DMS53 treated with DMSO at 0.1 percent for 48 hours (cell line): ENCODE measurements at regions not wholly inside any gene's neighbourhood (a gene's known extent, or its start where the extent isn't known, plus 50 kb on each side); places are given as distances from the start of the nearest gene placed in this dataset.

Source experiments
- DNase-seq: peaks from one replicate; lab custom pipeline; 2025; ENCODE audit not compliant: unreplicated experiment; lab: John Stamatoyannopoulos, UW

DNA sequence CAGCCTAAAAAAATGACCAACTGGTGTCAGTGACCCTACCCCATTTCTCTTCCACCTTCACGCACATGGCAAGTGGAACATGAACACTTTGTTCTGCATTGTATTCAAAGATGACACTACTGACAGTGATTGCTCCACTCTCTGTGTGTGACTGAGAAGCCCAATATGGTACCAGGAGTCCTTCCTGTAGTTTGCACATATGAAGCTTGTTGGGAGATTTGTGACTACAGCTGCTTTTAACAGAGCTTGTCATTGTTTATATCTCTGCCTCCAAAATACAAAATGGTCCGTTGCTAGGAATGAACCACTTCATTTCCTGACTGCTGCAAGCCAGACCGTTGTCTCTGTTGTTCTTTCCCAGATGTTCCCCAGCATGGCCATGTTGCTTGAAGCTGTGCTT is 140.3 kb upstream of the TCF21 start:
- DNase-seq: no peak

DNA sequence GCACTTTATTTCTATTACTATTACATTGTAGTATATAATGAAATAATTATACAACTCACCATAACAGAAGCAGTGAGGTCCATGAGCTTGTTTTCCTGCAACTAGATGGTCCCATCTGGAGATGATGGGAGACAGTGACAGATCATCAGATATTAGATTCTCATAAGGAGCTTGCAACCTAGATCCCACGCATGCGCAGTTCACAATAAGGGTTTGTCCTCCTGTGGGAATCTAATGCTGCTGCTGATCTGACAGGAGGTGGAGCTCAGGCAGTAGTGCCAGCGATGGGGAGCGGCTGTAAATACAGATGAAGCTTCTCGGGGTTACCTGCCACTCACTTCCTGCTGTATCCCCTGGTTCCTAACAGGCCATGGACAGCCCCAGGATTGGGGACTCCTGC is 139.5 kb upstream of the TCF21 start:
- no peak for DNase-seq

DNA sequence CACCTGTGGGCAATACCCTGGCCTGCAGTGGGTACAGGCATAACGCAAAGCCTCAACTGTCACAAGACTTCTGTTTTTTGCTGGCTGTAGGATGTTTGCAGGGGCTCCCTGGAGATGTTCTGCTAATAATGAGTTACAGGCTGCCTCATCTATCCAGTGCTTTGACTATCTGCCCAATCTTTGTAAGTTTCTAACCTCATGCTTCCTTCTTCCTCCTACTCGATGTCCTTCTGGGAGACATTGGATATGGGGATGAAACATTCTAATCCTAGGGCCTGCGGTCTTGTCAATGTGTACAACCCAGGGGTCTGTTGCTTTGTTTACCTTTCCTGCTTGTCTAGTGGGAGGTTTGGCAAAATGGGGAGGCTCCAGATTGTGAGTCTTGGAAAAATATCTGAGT is 136.8 kb upstream of the TCF21 start:
- DNase-seq: no peak

DNA sequence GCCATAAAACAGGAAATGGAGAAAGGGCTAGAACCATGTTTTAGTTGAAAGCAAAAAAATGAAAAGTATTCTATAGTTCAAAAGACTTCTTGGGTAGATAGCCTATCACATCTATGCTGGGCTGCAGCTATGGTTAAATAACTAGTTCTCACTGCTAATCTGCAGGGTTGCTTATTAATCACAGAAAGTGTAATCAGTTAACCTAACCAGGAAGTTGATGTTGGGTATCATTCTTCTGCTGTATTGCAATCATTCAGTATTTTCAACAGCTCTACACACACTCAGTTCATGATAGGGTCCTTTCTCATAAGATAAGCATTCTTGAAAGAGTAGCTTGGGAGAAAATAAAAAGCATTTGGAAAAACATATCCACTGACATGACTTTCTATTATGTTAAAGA is 135.2 kb upstream of the TCF21 start:
- DNase-seq: no peak

DNA sequence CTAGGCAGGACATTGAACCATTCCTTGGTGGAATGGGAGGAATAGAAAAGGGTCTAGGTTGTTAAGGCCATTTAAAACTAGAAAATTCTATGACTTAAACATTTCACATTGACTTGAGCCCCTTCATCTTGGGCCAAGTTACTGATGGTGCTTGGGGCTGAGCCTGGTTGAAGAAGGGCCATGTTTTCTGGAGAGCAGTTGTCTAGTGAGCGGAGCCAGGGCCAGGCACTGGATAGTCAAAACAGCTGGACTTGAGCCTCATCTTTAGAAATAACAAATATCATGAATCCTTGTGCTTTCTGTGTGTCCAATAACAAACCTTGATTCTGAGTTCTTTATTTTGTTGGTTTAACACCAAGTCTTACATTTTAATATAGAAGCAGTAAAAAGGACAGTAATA is 134.6 kb upstream of the TCF21 start:
- DNase-seq: no peak

DNA sequence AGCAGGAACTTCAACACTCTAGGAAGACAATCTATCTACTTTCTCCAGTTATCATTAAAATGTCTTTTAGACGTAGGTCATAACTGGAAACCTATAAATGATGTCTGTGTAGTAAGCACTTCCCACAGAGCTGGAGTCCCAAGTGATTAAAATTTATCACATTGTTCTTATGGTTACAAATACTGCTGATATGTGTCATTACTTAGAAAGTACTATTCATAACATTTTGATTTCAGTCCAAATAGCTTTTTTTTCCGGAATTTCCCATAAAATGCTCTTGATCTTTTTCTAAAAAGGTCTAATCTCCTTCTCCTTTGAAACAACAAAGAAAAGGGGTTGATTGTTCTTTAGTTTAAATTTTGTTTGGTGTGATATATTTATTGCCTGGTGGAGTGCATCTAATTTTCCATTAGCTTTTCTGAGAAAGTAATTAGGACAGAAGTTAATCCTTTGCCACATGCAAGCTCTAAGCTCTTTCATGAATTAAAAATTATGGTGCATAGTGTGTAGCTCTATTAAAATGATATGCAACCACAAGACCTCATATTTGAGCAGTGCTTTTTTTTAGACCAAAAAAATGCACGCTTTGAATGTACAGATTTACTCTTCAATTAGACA is 132.7 kb upstream of the TCF21 start:
- no peak for DNase-seq

DNA sequence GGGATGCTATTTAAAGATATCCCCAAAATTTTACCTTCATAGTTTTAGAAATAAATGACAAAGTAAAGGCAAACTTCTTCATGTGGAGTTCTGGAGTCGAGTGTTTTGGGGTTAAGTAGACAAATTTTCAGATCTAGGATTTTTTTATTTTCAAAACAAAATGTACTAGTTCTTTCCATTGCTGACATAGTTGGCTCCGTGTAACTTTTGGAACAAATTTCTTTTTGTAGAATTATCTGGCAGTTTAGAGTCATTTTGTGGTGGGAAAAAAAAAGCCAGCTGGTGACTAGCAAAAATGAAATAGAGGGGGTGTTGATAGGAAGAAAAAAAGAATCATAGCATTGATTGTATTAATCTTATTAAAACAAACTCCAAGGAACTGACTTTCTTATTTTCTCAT is 131.6 kb upstream of the TCF21 start:
- DNase-seq: no peak

DNA sequence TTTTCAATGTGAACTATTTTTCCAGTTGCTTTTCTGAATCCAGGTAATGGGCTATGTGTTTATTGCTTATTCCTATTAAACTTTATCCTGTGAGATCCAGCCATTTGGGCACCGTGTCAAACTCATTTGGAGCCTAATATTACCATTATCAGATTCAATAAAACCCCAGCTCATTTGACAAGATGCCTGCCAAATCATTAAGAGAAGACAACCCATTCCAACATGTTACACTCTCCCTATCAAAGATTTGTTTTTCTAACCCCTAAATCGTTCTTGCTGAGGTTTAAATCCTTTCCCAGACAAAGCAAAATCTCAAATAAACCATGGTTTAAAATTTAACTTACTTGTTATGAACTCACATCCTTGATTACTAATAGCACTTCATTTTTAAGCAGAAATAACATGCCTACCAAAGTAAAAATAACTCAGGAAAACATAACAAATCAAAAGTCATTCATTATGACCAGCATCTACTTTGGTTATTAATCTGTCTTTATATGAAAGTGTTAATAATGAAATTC is 130.0 kb upstream of the TCF21 start:
- no peak for DNase-seq

DNA sequence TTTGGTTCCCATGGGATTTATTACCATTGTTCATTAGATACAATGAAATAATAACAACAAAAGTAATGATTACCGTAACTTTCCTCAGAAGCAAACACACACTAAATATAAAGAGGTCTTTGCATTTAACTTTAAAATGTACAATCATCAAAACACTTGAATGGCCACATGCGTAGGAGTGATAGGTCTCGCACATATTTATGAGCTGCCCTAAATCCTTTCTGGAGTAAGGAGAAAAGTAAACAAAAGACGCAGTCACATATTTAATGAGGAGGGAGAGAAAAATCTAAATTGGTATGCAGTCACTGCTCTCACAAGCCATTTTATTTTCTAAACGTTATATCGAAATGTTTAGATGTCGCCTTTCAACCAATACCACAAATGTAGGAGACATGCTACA is 129.4 kb upstream of the TCF21 start:
- DNase-seq: no peak

DNA sequence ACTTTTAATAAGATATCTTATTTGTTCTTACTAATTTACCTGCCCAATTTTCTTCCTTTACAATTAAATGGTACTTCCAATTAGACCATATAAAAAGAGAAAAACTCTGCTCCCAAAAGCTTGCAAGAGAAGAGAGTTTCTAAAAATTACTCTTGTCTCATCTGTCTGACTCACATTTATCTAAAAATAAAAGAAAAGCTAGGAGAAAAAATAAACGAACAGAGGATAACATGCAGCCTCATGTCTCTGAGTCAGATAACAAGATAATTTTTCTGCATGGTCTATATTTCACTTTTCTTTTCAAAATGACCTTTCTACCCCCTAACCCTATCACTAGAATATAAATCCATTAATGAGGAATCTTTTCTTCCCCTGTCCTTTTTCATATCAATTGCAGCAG is 127.2 kb upstream of the TCF21 start:
- DNase-seq: no peak

DNA sequence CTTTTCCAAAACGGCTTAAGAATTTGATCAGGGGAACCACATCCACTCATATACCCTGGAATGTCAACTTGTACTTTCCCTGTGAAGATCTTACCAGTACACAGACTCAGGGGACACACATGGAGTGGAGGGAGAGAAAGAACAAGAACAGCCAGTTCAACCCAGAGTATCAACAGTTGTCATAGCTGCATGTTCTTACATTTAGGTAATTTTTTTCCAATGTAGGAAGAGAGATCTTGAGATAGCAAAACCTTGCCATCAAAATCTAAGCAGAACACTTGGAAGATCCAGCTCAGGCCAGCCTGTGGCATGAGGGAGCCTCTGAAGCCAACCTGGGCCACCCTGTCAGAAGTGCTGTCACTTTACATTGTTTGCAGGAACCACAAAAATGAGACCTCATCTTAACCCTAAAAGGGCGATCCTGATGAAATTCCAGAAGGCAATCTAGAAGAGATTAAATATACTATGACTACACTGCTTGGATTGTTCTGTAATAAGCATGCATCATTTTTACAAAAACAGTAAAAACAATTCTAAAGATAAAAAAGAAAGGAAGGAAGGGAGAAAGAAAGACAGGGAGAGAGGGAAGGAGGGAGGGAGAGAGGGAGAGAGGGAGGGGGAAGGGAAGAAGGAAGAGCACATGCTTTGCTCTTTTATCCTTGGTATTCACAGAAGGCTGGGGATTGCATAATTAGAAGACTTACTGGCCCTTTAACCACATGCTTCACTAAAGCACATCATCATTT is 124.7 kb upstream of the TCF21 start:
- no peak for DNase-seq

DNA sequence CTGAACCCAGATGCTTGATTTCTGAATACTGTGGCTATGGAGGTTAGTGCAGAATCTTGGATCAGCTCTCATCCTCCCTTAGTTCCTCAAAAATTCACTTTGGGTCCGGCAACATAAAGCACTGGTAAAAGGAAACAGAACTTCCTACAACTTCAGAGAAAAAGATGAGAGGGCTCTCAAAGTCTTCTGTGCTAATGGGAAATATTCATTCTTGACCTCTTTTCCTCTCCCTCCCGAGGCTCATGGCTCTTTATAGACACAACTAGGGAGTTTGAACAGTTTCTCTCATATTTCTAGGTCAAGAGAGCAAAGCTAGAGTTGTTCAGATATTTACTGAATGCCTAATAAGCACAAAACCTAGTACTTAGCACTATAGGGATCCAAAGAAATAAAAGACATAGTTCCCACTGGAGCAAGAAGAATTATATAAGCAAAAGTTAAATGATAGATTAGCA is 124.1 kb upstream of the TCF21 start:
- no peak for DNase-seq

DNA sequence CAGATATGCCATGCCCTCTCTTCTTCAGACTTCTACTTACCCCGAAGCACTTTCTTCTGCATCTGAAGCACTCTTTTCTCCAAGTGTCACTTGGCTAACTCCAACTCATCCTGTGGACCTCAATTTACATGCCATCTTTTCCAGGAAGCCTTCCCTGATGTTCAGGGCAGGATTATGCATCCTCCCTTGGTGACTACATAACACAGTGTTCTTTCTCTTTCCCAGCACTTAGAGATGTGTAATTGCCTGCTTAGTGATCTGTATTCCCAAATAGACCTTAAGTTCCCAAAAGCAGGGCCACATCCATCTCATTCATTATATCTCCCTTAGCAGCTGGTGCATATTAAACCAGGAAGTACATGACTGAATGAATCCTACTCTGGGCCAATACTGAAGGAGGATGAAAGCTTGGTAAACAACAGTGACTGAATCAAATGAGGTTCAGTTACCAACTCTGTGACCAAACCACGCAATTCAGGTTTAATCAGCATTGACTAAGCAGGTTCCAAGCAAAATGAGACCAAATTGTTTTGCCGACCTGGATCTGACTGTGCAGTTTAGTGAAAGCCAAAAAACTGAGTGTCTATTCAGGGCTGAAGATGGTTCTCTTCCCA is 121.4 kb upstream of the TCF21 start:
- DNase-seq: peak; percentile 12

DNA sequence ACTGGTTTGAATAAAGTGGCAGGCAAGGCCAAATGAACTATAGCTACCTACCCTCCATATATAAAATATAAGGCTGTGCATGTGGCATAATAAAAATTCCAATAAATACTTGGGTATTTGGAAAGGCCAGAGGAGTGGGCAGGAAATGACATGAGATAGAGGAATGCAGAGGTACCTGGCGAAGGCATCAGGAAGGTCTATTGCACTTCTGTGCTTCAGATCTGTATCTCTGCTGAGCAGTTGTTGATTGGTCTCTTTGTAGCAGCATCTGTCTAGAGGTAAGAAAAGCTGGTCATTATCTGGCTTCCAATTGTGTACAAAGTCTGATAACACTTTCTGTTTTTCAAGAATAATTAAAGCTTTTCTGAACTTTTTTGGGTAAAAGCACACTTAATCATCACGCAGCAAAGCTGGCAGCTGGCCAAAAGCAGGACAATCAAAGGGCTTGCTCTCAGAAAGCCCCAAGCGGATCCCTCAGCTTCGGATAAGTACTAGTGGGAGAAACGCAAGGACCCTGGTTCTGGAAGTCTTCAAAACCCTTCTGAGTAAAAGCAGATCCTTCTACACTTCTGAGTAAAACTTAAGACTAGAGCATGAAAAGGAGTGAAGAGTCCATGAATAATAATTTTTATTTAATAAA is 120.1 kb upstream of the TCF21 start:
- no peak for DNase-seq

DNA sequence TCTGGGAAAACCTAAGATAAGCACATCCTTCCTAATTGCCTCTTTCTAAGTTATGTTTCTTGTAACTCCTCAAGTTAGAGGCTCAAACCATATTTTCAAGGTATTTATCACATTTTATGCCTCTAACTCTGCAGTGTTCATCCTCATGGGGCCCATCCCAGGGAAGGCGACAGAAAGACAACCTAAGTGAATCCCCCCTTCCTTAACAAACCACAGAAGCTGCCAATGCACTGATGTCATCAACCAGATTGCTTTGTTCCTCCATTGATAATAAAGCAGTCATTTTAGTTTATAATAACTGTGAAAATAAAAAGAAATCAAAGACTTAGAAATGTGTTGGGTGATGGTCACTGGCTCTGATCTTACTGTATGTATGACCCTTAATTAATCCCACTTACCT is 119.5 kb upstream of the TCF21 start:
- DNase-seq: no peak

DNA sequence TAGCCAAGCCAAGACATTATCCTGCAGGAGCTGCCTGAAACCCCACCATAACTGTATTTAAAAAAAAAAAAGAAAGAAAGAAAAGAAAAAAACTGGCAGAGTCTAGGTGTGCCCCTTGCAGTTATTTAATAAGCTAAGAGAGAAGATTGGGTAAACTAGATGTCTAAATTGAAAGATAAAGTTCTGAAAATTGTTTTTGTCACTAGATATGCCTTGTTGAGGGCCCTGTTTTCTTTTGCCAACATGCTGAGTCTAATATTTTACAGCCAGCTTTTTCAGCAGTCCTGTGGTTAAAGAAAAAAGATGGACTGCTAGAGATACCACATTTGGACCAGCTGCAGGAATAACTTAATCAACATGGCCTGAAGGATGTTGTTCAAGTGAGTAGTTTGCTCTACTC is 116.3 kb upstream of the TCF21 start:
- DNase-seq: no peak

DNA sequence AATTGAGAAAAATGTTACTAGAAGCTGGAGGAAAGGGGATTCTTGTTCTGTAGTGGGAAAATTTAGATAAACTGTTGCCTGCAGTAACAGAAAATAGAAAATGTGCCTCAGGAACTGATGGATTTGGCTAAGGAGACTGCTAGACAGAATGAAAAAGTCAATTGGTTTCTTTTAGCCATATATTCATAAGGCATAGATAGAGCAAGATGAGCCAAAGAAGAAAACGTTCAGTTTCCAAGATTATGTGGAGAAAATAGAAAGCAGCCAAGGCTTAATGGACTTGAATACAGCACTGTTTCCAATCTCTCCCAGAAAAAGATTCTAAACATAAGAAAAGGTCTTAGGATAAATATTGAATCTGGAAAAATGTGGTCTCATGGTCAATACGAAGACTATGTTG is 115.1 kb upstream of the TCF21 start:
- no peak for DNase-seq

DNA sequence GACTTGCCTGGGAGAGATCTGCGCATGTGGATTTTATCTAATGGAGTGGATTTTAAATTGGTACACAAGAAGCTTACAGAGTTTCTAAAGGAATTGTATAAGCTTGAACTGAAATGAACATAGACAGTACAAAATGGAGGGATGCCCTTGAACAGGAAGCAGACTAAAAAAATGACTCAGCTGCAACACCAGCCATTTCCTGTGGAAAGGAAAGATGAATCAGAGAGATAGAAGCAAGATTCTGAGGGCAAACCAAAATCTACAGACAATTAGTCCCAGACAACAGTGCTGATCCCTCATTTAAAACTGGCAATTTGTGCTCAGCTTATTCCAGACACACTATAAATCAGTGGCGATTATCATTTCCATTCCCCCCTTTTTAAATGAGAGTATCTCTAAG is 114.6 kb upstream of the TCF21 start:
- DNase-seq: peak; percentile 28

DNA sequence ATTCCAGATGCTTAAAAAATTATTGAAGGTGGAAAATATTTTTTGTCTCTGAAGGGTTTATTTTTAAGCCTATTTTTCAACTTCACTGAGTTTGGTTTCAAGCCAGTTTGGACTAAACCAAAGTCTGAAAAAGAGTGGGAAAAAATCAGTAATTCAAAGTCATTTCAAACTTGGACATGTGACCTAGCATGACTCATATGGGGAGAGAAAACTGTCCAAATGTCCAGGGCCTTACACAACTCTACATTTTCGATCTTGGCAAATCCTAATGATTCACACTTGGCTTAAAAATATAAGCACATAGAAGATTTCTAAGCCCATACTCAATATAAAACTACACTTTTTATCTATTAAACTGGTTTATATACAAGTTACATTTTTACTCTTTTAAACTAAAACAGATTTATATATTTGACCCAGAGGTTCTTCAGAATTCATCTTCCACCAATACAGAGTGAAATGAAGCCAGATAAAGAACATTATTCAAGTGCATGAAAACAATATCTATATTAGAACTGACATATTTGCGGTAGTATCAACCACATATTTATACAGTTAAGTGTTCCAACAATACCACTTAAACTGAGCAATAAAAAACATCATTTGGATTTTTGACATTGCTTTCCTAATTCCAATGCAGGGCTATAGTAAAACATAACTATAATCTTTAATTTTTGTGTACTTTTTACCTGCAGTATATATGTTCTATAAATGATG is 110.3 kb upstream of the TCF21 start:
- DNase-seq: no peak

DNA sequence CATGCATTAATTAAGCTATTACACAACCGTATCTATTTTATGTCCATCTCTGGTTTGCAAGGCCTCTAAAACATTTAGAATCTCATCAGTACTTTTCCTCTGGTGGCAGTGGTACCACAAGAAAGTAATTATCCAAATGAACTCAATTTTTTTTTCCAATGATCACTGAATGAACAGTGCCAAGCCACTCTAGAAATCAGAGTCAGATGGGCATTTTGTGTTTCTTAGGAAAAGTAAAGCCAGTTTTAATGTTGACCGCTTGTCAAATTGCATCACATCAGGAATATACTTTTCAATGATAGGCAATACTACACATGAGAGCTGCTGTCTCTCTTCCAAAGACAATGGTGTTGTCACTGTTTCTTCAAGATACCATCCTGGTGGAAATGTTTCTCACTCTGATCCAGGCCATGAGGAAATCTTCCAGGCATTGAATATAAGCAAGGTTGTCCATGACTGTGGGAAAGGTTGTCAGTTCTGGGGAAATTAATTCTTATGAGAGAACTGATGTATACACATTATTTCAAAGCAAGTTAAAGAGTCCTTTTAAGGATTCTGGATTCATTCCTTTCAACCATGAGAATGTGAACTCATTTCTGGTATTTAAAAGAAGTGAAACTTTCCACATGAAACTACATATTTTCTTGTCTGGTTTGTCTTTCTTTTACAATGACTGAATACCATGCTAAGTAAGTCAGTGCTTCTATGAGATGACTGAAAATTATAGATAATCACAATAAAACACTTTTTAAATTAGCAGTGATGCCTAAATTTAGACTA is 108.8 kb upstream of the TCF21 start:
- no peak for DNase-seq
